SU-DHL-6 (cell line): ENCODE measurements at regions not wholly inside any gene's neighbourhood (a gene's known extent, or its start where the extent isn't known, plus 50 kb on each side); places are given as distances from the start of the nearest gene placed in this dataset.

Source experiments
- EZH2phosphoT487 ChIP-seq: fragments of 200-600 bp; sonication (generic), shearing (Covaris generic); conservative IDR thresholded peaks from 2 replicates; pipeline ENCODE4 v1.6.1; 2018; ENCODE audit warnings: mild to moderate bottlenecking, antibody characterized with exemption, low read length, moderate library complexity, mixed read lengths
- TF ChIP-seq, protein P1 (sequence below): fragments of 200-600 bp; sonication (generic); IDR thresholded peaks from one replicate; pipeline ENCODE4 v1.5.1; 2017; ENCODE audit warnings: antibody characterized with exemption, mild to moderate bottlenecking, low read length, moderate library complexity; ENCODE audit not compliant: insufficient read depth, poor library complexity, severe bottlenecking

DNA sequence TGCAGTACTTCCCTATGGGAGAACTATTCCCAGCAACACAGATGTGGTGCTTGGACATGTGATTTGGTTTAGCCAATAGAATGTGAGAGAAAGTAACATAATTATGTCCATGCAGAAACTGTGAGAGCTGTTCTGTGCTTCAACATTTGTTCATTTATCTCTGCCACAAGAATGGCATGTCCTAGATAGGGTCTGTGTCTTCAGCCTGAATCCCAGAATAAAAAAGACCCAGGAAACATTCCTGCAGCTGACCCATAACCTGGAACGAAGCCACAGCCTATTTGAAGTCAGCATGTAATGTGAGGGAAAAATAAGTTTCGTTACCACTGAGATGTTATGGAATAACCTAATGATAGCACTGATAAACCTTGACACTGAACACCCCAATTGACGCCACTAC is 552.0 kb upstream of the USP24 start:
- TF ChIP-seq, protein P1, sequence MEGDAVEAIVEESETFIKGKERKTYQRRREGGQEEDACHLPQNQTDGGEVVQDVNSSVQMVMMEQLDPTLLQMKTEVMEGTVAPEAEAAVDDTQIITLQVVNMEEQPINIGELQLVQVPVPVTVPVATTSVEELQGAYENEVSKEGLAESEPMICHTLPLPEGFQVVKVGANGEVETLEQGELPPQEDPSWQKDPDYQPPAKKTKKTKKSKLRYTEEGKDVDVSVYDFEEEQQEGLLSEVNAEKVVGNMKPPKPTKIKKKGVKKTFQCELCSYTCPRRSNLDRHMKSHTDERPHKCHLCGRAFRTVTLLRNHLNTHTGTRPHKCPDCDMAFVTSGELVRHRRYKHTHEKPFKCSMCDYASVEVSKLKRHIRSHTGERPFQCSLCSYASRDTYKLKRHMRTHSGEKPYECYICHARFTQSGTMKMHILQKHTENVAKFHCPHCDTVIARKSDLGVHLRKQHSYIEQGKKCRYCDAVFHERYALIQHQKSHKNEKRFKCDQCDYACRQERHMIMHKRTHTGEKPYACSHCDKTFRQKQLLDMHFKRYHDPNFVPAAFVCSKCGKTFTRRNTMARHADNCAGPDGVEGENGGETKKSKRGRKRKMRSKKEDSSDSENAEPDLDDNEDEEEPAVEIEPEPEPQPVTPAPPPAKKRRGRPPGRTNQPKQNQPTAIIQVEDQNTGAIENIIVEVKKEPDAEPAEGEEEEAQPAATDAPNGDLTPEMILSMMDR = no peak
- TF ChIP-seq EZH2phosphoT487 = no peak
